ENCODE measurements at regions not wholly inside any gene's neighbourhood (a gene's known extent, or its start where the extent isn't known, plus 50 kb on each side); places are given as distances from the start of the nearest gene placed in this dataset.

GRCh38 chrX:53743244-53743643, 56.7 kb upstream of the HUWE1 start:
- no peak overlapping the region for H3K4me3 ChIP-seq
- in situ Hi-C loops (cut with MboI; ENCODE audit: low pct_ligation_motif_present in 1 of 4, low pct_unique_long_range_greater_than_20kb in 1 of 4, low sequenced_read_pairs in 3 of 4) (no loop called here), intact Hi-C loops (cut with DNase I; ENCODE audit: low total_unique reads) (no loop called here)
- no peaks in the 10 kb centered on the region for H3K4me1 ChIP-seq
- no peaks in the 10 kb centered on the region for H3K27me3 ChIP-seq
- TF ChIP-seq POLR2AphosphoS5 (IDR thresholded peaks at IDR 0.05) = no peak
- TF ChIP-seq EP300 (IDR thresholded peaks at IDR 0.05; ENCODE audit: low read depth) = no peak
- no peak for TF ChIP-seq POLR2A (IDR thresholded peaks at IDR 0.05)
- TF ChIP-seq CTCF (IDR thresholded peaks at IDR 0.05) = no peak
- H3K36me3 ChIP-seq = no peaks in the 10 kb centered on the region
- 75% methylated on average over 1 of the region's 1 CpG; no CpG with 5 or more reads in 1 of the 2 donors for WGBS, 2 donors (ENCODE audit: low coverage in 1 of 2)
- H3K9me3 ChIP-seq = no peaks in the 10 kb centered on the region
- no peak for DNase-seq
- no peak overlapping the region for H3K27ac ChIP-seq

GRCh38 chrX:53738370-53738906, 51.9 kb upstream of the HUWE1 start:
- Histone ChIP-seq H3K27me3 (no peaks in the 10 kb centered on the region), H3K9me3 (no peaks in the 10 kb centered on the region), H3K4me3 (no peak overlapping the region), H3K27ac (no peak overlapping the region), H3K36me3 (no peaks in the 10 kb centered on the region), H3K4me1 (no peaks in the 10 kb centered on the region)
- intact Hi-C loops (cut with DNase I; ENCODE audit: low total_unique reads) = no loop called here
- DNase-seq = no peak
- in situ Hi-C loops (cut with MboI; ENCODE audit: low pct_ligation_motif_present in 1 of 4, low pct_unique_long_range_greater_than_20kb in 1 of 4, low sequenced_read_pairs in 3 of 4) = no loop called here
- TF ChIP-seq CTCF (IDR thresholded peaks at IDR 0.05) = no peak
- no peak for TF ChIP-seq POLR2AphosphoS5 (IDR thresholded peaks at IDR 0.05)
- TF ChIP-seq POLR2A (IDR thresholded peaks at IDR 0.05) = no peak
- no peak for TF ChIP-seq EP300 (IDR thresholded peaks at IDR 0.05; ENCODE audit: low read depth)
- WGBS, 2 donors (ENCODE audit: low coverage in 1 of 2) = 92 to 100% methylated on average over 2 to 4 of the region's 4 CpGs

Small RNAs in the stretch of these regions (small RNA-seq; reads per million reads assigned to genes)
- 0 reads per million in 4 donors for gene BX323845.1
- 0 reads per million in 4 donors for gene BX323845.2

Measured in transverse colon (tissue), 4 donors.